Fibroblast of the aortic adventitia (primary cell): ENCODE measurements at regions not wholly inside any gene's neighbourhood (a gene's known extent, or its start where the extent isn't known, plus 50 kb on each side); places are given as distances from the start of the nearest gene placed in this dataset.
A peak's percentile ranks its signal among the peaks of the same experiment; 100 is the strongest.
"Not testable (repeated sequence)": the region's sequence is repeated elsewhere in the genome, so short reads cannot be mapped to it uniquely, and the experiment has no call there.

Experiments used
- DNase-seq: peaks from one replicate; pipeline ENCODE4 v3.0.0-alpha.2; 2010; ENCODE audit warnings: low read depth
- H3K4me3 ChIP-seq: 2 replicates; pipeline ENCODE4 v1.5.1; 2011; ENCODE audit warnings: low read depth, mild to moderate bottlenecking, control low read depth, low read length, moderate library complexity
- TF ChIP-seq, protein P1 (sequence below): IDR thresholded peaks from 2 replicates; pipeline ENCODE4 v1.5.1; 2011; ENCODE audit warnings: mild to moderate bottlenecking, low read length, control low read depth, inconsistent platforms; ENCODE audit not compliant: insufficient read depth

DNA sequence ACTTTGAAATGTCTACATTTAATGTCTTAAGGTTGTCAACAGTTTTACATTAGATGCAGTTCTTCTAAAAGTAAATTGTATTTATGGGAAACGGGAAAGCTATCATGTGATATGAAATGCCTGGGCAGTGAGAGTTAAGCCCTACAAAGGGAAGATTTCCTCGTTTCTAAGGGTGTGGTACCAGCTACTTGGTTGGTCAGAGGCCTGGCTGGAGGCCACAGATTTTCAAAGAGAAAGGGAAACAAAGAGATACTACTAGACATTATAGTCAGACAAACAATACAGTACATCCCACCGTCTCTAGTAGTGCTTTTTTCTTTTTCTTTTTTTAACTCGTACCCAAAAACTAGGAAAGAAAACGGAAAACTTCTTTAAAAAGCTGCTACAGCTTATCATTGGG, 467.8 kb downstream of the PCDH7 start:
- peak; percentile 42 for DNase-seq
- no peak overlapping the region for H3K4me3 ChIP-seq
- TF ChIP-seq, protein P1, sequence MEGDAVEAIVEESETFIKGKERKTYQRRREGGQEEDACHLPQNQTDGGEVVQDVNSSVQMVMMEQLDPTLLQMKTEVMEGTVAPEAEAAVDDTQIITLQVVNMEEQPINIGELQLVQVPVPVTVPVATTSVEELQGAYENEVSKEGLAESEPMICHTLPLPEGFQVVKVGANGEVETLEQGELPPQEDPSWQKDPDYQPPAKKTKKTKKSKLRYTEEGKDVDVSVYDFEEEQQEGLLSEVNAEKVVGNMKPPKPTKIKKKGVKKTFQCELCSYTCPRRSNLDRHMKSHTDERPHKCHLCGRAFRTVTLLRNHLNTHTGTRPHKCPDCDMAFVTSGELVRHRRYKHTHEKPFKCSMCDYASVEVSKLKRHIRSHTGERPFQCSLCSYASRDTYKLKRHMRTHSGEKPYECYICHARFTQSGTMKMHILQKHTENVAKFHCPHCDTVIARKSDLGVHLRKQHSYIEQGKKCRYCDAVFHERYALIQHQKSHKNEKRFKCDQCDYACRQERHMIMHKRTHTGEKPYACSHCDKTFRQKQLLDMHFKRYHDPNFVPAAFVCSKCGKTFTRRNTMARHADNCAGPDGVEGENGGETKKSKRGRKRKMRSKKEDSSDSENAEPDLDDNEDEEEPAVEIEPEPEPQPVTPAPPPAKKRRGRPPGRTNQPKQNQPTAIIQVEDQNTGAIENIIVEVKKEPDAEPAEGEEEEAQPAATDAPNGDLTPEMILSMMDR = no peak

DNA sequence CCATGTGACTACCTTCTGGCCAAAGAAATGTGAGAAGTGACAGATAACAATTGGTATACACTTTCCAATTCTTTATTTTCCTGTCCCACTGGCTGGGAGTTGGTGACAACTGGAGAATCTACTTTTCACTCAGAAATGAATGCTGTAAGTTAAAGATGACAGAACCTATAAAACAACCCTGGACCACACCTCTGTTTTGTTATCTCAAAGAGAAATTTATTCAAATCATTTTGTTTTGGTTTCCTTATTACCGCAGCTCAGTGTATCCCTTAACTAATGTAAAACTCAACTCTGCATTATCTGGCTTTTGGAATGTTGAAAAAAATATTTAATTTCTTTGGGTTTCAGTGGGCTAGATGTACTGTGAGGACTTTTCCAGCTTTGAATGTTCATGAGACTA, 469.8 kb downstream of the PCDH7 start:
- DNase-seq = no peak
- TF ChIP-seq, protein P1 = no peak
- H3K4me3 ChIP-seq = no peak overlapping the region

DNA sequence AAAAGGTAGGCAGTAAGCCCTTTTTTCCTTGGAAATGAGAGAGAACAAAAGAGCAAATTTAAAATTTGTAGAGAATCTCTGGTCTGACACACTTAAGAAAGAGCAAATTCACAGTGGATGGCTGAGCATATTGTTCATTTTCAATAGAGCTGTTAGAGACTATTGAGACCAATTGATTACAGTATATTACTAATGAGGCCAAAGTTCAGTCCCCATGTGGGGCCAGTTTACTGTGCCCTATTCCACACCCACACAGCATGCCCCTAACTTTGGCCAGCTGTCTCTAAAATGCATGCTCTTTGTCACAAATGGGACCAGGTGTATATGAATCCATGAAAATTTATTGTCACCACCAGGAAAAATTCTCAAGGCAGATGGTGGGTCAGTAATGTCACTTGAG, 470.5 kb downstream of the PCDH7 start:
- H3K4me3 ChIP-seq = no peak overlapping the region
- TF ChIP-seq, protein P1 = no peak

DNA sequence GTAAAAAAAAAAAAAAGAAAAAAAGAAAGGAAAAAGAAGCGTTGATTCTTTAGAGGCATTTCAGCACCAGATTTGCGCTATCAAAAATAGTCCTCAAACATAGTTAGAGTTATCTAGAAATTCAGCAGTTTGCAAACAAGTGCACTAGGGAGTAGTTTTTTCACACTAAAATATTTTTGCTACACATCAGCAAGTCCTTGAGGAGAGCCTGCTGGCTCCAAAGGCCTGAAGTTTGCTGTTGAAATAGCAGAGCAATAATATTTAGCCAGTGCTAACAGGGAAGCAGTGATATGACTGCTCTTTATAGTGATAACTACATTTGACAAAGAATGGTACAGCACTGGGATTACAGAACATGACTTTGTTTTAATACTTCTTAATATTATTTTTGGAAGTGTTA, 472.2 kb downstream of the PCDH7 start:
- no peak overlapping the region for H3K4me3 ChIP-seq
- TF ChIP-seq, protein P1 = no peak
- peak; percentile 55 for DNase-seq

More for the DNA sequence above, 470.5 kb downstream of the PCDH7 start:
- no peak for DNase-seq

DNA sequence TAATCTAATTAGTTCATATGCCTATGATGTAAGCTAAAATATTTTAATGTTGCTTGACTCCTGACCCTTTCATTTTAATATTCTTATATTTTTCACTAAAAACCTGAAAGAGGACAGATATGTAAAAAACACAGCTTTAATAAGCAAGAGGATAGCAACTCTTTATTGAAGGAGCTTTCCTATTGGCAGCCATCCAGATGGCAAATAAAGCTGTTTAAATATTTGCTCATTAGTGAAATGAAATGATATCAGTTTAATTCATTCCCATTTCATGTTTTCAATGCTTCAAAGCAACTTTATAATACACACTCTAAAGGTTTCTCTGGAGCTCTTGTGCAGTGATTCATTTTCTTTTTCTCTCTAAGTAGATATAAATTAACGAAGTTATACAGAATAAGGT, 473.4 kb downstream of the PCDH7 start:
- DNase-seq = no peak
- TF ChIP-seq, protein P1 = no peak
- no peak overlapping the region for H3K4me3 ChIP-seq

DNA sequence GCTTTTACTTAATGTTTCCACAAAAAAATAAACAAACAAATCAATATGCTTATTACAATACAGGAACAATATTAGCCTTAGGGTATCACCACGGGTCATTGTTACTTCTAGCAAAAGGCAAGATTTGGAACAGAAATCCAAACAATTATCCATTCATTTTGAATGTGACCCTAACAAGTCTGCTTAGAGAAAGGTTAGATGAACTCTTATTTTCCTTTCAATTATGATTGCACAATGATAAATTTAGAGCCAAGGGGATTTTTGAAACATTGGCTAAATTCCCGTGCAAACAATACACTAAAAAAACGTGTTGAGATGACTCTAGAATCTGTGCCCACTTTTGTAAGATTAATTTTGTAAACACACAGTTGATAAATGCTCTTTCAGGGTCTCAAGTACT, 474.7 kb downstream of the PCDH7 start:
- no peak overlapping the region for H3K4me3 ChIP-seq
- TF ChIP-seq, protein P1 = no peak
- DNase-seq = peak; percentile 43

DNA sequence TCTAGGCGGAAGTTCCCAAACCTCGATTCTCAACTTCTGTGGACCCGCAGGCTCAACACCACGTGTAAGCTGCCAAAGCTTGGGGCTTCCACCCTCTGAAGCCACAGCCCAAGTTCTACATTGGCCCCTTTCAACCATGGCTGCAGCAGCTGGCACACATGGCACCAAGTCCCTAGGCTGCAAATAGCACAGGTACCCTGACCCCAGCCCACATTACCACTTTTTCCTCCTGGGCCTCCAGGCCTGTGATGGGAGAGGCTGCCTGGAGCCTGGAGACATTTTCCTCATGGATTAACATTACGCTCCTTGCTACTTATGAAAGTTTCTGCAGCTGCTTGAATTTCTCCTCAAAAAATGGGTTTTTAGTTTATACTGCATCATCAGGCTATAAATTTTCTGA, 479.5 kb downstream of the PCDH7 start:
- DNase-seq = no peak
- TF ChIP-seq, protein P1 = no peak
- H3K4me3 ChIP-seq = no peak overlapping the region

DNA sequence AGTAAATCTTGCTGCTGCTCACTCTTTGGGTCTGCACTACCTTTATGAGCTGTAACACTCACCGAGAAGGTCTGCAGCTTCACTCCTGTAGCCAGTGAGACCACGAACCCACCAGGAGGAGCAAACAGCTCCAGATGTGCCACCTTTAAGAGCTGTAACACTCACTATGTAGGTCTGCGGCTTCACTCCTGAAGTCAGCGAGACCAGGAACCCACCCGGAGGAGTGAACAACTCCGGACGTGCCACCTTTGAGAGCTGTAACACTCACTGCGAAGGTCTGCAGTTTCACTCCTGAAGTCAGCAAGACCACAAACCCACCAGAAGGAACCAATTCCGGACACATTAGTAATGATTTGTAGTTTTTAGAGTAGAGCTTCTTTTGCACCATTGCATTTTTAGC, 481.9 kb downstream of the PCDH7 start:
- not testable (repeated sequence) for H3K4me3 ChIP-seq, DNase-seq
